Adrenal gland (tissue), 5 donors: ENCODE measurements at regions not wholly inside any gene's neighbourhood (a gene's known extent, or its start where the extent isn't known, plus 50 kb on each side); places are given as distances from the start of the nearest gene placed in this dataset.

Experiments used
- POLR2A ChIP-seq, 2 donors: fragments of 450-650 bp; IDR thresholded peaks; one replicate each; pipeline ENCODE4 v1.6.1; 2017; ENCODE audit warnings: antibody characterized with exemption in 2 of 2, mild to moderate bottlenecking in 2 of 2, moderate library complexity in 1 of 2
- TF ChIP-seq, protein P1 (sequence below), 6 experiments: fragments of 450-650 bp in 4 of 6; fragments of 200-600 bp in 2 of 6; sonication (generic) in 1 of 6; IDR thresholded peaks; 1 replicate in 5 of 6; 2 replicates in 1 of 6; pipeline versions ENCODE4 v1.5.1 to v1.8.0; 2016 to 2021; ENCODE audit warnings: antibody characterized with exemption in 6 of 6, mild to moderate bottlenecking in 2 of 6, moderate library complexity in 1 of 6
- donor health status: DM: no; HTN: no; CAD: no.

DNA sequence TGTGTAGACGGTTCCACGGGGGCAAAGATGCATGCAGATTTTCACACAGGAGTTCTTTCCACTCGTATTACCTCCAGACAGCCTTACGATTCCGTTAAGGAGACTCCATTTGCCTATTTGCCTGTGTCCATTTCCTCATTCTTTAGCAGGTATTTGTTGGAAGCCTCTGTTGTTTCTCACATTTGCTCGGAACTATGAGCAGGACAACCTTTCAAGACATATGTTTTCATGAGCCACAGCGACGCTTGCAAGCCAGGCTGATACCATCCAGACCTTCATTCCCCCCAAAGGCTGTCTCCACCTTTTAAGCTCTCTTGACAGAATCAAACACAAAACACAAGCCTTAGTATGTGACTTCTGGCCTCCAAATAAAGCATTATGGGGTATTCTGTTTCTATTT, 57.6 kb upstream of the NEDD9 start:
- no peak for TF ChIP-seq POLR2A (IDR thresholded peaks at IDR 0.05)
- TF ChIP-seq, protein P1, sequence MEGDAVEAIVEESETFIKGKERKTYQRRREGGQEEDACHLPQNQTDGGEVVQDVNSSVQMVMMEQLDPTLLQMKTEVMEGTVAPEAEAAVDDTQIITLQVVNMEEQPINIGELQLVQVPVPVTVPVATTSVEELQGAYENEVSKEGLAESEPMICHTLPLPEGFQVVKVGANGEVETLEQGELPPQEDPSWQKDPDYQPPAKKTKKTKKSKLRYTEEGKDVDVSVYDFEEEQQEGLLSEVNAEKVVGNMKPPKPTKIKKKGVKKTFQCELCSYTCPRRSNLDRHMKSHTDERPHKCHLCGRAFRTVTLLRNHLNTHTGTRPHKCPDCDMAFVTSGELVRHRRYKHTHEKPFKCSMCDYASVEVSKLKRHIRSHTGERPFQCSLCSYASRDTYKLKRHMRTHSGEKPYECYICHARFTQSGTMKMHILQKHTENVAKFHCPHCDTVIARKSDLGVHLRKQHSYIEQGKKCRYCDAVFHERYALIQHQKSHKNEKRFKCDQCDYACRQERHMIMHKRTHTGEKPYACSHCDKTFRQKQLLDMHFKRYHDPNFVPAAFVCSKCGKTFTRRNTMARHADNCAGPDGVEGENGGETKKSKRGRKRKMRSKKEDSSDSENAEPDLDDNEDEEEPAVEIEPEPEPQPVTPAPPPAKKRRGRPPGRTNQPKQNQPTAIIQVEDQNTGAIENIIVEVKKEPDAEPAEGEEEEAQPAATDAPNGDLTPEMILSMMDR (IDR thresholded peaks at IDR 0.05): no peak
